WERI-Rb-1 (cell line): ENCODE measurements at regions not wholly inside any gene's neighbourhood (a gene's known extent, or its start where the extent isn't known, plus 50 kb on each side); places are given as distances from the start of the nearest gene placed in this dataset.

Source experiments
- DNase-seq: peaks from one replicate; pipeline ENCODE4 v3.0.0-alpha.2; 2020
- H3K27ac ChIP-seq: fragments of 250-450 bp; sonication (Bioruptor Pico); 2 replicates; pipeline ENCODE4 v1.5.1; 2020; ENCODE audit warnings: mild to moderate bottlenecking, moderate library complexity
- H3K27me3 ChIP-seq: fragments of 250-450 bp; sonication (Bioruptor Pico); 2 replicates; pipeline ENCODE4 v1.5.1; 2021; ENCODE audit warnings: mild to moderate bottlenecking, low read depth, moderate library complexity; ENCODE audit not compliant: insufficient read depth, severe bottlenecking
- H3K36me3 ChIP-seq: fragments of 250-450 bp; sonication (Bioruptor Pico); 2 replicates; pipeline ENCODE4 v1.5.1; 2020; ENCODE audit warnings: mild to moderate bottlenecking, moderate library complexity
- H3K4me3 ChIP-seq: 2 replicates; pipeline ENCODE4 v1.5.1; 2011; ENCODE audit warnings: low read depth, mild to moderate bottlenecking, control low read depth, low read length
- H3K9me3 ChIP-seq: fragments of 250-450 bp; sonication (Bioruptor Pico); 2 replicates; pipeline ENCODE4 v1.5.1; 2021; ENCODE audit warnings: mild to moderate bottlenecking, moderate library complexity; ENCODE audit not compliant: severe bottlenecking
- CTCF ChIP-seq: IDR thresholded peaks from 2 replicates; pipeline ENCODE4 v1.5.1; 2011; ENCODE audit warnings: low read depth, mild to moderate bottlenecking, control low read depth, inconsistent platforms, low read length

GRCh38 chr20:23255106-23255505 is 95.5 kb upstream of the NXT1 start:
- peaks cover 2% of the 10 kb centered on the region for H3K9me3 ChIP-seq
- peaks cover 96% of the 10 kb centered on the region for H3K27me3 ChIP-seq
- DNase-seq = no peak
- H3K27ac ChIP-seq = no peak overlapping the region
- H3K4me3 ChIP-seq = no peak overlapping the region
- no peak for TF ChIP-seq CTCF
- no peaks in the 10 kb centered on the region for H3K36me3 ChIP-seq

GRCh38 chr20:23254505-23254904 is 96.1 kb upstream of the NXT1 start:
- TF ChIP-seq CTCF = no peak
- no peak for DNase-seq
- Histone ChIP-seq H3K27ac (no peak overlapping the region), H3K4me3 (no peak overlapping the region), H3K27me3 (peaks cover 96% of the 10 kb centered on the region), H3K9me3 (peaks cover 2% of the 10 kb centered on the region), H3K36me3 (no peaks in the 10 kb centered on the region)

- TF ChIP-seq CTCF = no peak
Observed at GRCh38 chr20:23254034-23254433, 96.6 kb upstream of the NXT1 start.

GRCh38 chr20:23253524-23253923 is 97.1 kb upstream of the NXT1 start:
- no peaks in the 10 kb centered on the region for H3K36me3 ChIP-seq
- peaks cover 2% of the 10 kb centered on the region for H3K9me3 ChIP-seq
- no peak for TF ChIP-seq CTCF
- peaks cover 98% of the 10 kb centered on the region for H3K27me3 ChIP-seq
- H3K27ac ChIP-seq = no peak overlapping the region
- no peak overlapping the region for H3K4me3 ChIP-seq
- DNase-seq = no peak

More at GRCh38 chr20:23254034-23254433, 96.6 kb upstream of the NXT1 start:
- Histone ChIP-seq H3K9me3 (peaks cover 2% of the 10 kb centered on the region), H3K36me3 (no peaks in the 10 kb centered on the region), H3K4me3 (no peak overlapping the region), H3K27me3 (peaks cover 97% of the 10 kb centered on the region), H3K27ac (no peak overlapping the region)
- DNase-seq = no peak

- no peak for TF ChIP-seq CTCF
- H3K27ac ChIP-seq = no peak overlapping the region
Observed at GRCh38 chr20:23251779-23252178, 98.8 kb upstream of the NXT1 start.

GRCh38 chr20:23249541-23249940 is 101.0 kb upstream of the NXT1 start:
- Histone ChIP-seq H3K27me3 (peaks cover 96% of the 10 kb centered on the region), H3K27ac (no peak overlapping the region), H3K4me3 (no peak overlapping the region), H3K36me3 (no peaks in the 10 kb centered on the region), H3K9me3 (peaks cover 2% of the 10 kb centered on the region)
- TF ChIP-seq CTCF = no peak
- DNase-seq = no peak

More at GRCh38 chr20:23251779-23252178, 98.8 kb upstream of the NXT1 start:
- Histone ChIP-seq H3K27me3 (peaks cover 97% of the 10 kb centered on the region), H3K36me3 (no peaks in the 10 kb centered on the region), H3K9me3 (peaks cover 2% of the 10 kb centered on the region), H3K4me3 (no peak overlapping the region)
- DNase-seq = no peak
